HG03439 (cell line): ENCODE measurements at regions not wholly inside any gene's neighbourhood (a gene's known extent, or its start where the extent isn't known, plus 50 kb on each side); places are given as distances from the start of the nearest gene placed in this dataset.
"Not testable (repeated sequence)": the region's sequence is repeated elsewhere in the genome, so short reads cannot be mapped to it uniquely, and the experiment has no call there.

Experiments used
- ATAC-seq: cut with Tn5 transposase; IDR thresholded peaks from one replicate; pipeline ENCODE4 v1.9.1; 2021; ENCODE audit warnings: mild to moderate bottlenecking, moderate library complexity; ENCODE audit not compliant: unreplicated experiment

DNA sequence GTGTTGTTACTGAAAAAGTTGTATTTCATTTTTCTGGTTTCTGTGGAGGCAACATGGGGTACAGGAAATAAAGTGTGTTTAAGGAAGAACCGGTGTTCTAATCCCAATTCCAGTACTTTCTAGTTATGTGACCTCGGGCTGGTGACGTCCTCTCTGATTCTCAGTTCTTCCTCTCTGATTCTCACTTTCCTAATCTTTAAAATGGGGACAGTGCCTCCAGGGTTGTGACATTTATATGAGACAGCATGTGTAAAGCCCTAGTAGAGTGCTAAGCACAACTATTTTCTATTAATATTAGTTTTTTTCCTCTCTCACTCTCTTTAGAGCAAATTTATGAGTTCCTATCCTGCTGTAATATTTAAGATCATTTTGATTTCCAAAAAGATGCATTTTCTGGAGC is 50.9 kb upstream of the PTPDC1 start:
- ATAC-seq, result no peak

DNA sequence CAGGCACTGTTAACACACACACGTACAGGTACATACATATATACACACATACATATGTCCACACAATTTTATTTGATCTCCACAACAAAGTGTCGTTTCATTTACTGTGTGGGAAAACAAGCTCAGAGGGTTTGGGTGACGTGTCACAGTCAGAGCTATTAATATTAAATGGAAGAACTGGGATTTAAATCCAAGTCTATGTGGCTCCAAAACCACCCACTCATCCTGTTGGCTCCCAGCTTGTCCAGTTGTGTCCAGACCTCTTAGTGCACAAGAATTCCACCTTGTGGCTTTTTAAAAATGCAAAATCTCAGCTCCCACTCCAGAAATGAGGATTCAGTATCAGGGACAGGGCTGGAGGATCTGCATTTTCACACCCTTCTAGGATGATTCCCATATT is 52.3 kb upstream of the PTPDC1 start:
- ATAC-seq, result no peak

DNA sequence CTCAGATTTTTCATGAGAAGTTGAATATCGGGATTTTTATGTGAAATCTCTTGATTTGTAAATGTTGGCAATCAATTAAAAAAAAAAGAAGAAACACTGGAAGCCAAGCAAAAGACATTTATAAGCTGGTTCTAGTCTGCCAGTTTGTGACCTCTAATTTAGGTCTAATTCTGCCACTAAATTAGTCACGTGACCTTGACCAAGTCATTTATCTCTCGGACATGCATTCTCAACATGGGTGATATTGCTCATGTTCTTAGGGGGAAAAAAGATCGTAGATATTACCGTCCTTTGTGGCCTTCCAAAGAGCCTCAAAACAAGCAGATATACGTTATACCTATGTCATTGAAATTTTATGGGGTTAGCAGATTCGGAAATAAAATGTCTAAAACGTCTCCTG is 52.9 kb upstream of the PTPDC1 start:
- no peak for ATAC-seq

DNA sequence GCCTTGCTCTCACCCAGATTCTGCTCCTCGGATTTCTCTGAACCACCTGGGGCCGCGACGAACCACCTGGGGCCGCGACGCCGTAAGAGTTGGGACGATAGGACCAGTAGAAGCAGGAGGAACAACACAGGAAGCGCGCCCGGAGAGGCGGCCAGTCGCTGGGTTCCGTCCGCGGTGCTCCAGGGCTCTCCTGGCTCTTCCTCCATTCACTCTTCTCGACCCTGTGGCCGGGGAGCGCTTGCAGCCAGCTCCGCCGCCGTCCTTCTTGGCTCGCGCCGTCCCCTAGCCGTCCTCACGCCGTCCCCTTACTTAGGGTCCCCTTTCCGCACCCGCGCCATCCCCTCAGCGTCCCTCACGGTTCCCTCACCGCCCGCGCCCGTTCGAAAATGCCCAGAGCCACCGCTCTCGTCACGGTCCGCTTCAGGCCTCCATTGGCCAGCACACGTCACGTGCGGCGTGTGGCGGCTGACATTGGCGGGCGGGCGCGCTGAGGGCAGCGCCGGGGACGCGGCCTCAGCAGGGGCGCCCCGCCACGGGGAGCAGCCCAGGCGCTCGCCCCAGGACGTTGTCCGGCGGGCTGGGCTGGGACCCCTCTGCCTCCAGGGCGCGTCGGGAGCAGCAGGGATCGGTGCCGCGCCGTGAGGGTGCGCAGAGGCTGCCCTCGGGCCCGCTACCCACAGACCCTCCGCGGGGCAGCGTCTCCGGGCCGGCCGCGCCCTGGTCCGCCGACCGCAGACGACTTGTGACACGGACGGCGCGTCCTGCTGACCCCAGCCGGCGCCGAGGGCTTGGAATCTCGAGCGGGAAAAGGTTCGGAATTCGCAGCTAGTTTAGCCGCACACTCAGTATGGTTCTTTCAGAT is 53.7 kb upstream of the PTPDC1 start:
- ATAC-seq, result peak; percentile 96

DNA sequence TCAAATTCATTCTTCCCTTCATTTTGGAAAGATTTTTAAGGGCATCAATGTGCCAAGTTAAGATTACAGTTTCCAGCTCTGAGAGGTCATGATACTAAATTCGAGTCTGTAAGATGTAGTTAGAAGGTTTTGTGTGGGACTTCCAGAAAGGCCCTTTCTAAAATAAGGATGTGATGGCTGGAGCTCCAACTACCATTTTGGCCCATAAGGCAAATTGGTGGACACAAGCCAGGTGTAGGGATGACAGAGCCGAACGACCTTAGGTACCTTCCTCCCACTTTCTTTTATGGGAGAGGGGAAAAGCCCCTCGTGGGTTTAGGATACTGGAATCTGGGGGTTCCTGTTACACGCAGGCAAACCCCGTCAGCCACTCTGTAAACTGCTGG is 54.3 kb upstream of the PTPDC1 start:
- no peak for ATAC-seq

DNA sequence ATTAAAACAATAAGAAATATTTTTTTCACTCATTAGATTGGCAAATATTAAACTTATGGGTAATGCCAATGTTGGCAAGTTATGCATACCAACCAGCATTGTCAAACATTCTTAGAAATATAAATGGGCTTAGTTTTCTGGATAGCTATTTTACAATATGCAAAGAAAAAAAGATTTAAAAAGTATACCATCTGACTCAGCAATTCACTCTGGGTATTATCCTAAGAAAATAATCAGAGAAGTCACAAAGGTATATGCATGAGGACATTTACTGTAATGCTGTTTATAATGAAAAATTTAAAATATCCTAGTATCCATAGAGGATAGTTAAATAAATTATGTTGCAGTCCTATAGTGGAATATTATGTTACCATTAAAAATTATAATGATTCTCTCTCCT is 57.4 kb upstream of the PTPDC1 start:
- ATAC-seq, result no peak

DNA sequence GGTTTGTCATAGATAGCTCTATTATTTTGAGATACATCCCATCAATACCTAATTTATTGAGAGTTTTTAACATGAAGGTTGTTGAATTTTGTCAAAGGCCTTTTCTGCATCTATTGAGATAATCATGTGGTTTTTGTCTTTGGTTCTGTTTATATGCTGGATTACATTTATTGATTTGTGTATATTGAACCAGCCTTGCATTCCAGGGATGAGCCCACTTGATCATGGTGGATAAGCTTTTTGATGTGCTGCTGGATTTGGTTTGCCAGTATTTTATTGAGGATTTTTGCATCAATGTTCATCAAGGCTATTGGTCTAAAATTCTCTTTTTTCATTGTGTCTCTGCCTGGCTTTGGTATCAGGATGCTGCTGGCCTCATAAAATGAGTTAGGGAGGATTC is 61.8 kb upstream of the PTPDC1 start:
- ATAC-seq, result not testable (repeated sequence)

DNA sequence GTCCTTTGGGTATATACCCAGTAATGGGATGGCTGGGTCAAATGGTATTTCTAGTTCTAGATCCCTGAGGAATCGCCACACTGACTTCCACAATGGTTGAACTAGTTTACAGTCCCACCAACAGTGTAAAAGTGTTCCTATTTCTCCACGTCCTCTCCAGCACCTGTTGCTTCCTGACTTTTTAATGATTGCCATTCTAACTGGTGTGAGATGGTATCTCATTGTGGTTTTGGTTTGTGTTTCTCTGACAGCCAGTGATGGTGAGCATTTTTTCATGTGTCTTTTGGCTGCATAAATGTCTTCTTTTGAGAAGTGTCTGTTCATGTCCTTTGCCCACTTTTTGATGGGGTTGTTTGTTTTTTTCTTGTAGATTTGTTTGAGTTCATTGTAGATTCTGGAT is 63.4 kb upstream of the PTPDC1 start:
- not testable (repeated sequence) for ATAC-seq

DNA sequence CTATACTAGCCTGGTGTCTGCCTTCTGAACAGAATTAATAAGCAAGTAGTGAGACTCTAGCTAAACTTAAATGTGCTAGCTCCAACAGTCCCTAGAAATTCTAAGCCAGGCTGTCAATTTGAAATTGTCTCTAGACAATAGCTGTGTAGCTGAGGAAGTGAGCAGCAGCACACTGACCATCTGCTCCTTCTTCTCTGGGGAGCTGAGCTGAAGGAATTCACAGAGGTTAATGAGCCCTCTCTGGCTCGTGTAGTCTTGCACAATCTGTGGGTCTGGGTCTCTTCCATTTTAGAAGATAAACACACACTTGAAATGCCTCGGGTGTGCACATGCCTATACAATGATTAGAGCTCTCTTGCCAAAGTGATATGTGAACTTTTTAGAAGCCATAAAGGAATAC is 63.5 kb upstream of the BARX1 start:
- no peak for ATAC-seq

DNA sequence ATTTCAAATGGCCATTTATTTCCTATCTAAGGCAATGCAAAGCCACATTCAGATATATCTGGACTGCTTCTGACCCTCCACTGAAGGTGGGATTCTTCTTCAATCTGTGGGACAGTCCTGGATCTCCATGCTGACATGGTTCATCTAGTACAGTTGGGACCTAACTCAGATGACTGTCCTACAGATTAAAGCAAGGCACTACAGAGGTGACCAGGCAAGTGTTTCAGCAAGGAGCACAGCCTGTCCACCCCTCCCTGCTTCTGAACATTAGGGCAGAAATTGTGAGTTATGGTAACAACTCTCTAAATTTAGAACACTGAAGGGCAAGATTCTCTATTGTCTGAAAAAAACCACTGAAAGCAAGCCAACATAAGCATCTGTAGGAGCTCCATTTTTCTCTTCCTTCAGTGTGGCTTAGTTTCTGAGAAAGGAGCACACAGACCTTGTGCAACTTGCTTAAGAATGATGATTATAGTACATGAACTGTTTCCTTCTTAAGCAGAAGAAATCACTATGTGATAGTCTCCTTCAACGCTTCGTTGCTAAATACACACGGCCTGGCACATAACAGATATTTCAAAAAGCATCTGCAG is 62.9 kb upstream of the BARX1 start:
- ATAC-seq, result no peak

DNA sequence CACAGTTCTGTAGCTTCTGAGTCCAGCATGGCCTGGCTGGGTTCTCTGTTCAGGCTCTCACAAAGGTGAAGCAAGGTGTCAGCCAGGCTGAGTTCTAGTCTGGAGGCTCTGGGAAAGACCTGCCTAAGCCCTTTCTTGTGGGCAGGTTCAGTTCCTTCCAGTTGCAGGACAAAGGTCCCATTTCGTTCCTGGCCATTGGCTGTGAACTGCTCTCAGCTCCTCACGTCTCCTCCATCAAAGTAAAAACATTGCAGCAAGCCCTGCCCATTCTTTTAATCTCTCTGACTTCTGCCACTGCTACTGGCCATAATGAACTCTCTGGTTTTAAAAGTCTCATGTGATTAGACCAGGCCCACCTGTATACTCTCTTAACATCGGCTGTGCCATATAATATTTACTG is 61.6 kb upstream of the BARX1 start:
- ATAC-seq, result no peak

DNA sequence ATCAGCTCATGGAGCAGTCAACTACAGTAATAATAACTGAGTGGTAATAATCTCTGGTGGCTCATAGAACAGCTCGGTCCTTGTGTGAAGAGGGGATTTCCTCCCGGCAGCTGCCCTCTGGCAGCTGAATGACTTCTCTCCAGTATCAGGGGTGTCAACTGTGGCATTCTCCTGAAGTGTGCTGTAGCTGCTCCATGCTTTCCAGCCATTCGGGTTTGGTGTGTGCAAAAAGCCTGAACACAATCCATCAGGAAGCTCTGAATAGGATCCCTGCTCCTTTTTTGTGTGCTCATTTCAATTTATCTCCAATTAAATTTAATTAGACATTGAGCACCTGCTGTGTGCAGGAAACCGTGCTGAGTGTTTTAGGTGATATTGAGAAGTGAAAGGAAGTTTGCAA is 59.8 kb upstream of the BARX1 start:
- no peak for ATAC-seq

DNA sequence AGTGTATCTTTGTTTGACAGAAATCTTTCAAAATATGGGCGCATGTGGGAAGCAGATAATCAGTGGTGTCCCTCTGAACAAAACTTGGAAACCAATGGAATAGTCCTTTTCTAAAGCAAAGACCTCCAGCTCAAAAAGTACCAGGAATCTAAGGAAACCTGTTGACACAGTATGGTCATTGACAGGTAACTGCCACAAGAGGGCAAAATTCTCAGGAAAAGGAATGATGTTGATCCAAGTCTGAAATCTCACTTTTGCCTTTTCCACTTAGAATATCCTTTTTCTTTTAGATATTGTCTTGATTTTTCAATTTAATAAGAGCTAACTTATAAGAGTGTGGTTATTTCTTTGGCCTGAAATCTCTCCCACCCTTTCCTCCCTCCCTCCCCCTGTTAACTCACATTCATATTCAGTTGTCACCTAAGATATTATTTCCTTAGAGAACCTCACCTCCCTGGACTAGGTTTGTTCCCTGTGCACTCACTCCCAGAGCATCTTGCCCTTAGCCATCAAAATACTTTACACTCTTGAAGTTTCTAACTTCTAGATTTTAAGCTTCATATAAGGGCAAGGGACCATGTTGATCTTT is 59.0 kb upstream of the BARX1 start:
- no peak for ATAC-seq

DNA sequence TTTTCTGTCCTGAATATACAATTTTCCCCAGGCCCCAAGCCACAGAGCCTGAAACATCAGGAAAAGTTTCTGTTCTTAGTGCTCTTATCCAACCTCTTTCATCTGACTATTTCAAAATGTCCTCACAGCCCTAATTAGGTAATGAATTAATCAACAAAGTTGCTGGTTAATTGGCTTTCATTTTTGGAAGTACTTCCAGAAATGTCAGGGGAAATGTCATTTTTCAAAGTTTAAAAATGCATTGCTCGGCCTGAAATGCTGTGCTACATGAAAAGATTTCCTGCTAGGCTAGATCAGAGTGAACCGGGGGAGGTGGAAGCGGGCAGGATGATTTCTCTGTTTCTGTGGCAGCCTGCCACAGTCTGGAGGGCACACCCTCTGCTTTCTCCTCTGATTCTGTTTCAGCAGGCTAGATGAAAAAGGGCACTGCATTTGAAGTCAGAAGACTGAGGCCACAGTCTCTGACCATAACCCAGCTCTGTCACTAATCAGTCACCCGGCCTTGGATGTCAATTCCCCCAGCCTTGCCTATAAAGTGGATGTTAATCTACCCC is 55.9 kb upstream of the BARX1 start:
- ATAC-seq, result no peak

DNA sequence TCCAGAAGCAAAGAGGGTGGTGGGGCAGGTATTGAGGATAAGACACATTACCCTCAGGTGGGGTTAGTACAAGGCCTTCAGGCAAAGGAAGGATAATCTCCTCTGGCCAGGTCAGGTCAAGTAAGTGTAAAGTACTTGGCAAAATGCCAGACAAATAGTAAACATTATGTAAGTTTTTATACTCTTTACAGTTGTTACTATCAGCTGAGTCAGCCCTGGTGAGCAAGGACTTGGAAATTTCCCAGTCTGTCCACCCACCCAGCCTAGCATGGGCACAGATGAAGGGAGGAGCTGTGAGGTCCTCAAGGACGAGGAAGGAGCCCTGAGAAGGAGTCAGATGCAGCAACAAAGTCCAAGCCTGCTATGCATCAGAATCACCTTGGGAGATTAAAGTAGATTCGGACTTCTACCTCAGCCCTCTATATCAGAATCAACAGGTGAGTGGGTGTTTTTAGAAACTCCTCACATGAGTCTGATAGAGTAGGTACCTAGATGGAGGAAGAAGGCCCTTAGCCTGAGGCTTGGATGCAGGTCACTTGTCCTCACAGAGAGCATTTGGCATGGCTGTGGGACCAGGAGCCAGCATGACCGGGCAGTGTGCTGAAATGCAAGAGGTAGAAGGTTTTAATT is 50.2 kb upstream of the BARX1 start:
- ATAC-seq, result no peak
